ENCODE measurements at regions not wholly inside any gene's neighbourhood (a gene's known extent, or its start where the extent isn't known, plus 50 kb on each side); places are given as distances from the start of the nearest gene placed in this dataset.

DNA sequence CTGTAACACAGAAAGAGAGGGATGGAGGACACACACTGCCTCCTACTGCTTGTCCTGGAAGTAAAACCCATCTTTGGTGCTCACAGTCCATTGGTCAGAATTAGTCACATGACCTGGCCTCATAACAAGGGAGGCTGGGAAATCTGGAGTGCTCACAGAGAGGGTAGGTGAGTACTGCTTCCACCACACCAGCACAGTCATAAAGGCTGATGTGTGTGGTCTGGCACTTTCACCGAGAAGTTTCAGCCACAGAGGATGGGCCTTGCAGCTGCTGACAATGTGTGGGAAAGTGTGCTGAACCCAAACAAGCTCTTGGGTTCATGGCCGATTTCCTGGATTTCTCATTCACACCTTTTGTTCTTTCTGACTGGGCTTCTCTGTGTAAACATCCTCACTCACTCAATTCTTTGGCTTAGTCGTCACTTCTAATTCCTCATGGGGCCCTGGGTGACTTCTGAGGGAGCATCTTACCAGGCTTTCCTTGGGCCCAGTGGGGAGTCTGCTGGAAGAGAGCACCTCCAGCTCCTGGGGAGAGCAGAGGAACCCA is 100.7 kb downstream of the ASB7 start:
- DNase-seq (ENCODE audit: low spot score): no peak

DNA sequence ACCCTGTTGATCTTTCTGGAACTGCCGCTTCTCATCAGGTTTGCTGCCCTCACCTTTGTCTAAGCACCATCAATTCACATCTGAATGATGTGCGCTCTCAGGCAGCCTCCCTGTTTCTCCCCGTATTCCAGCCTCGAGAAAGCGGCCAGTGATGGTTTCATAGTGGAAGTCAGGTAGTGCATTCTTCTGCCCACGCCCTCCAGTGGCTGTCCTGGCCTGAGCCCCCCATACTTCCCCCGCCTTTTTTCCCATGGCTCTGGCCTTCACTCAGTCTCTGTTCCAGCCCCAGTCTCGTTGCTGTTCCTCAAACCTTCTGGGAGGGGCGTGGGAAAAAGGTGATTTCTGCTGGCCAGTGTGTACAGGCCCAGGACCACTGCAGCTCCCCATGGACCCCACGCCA is 101.3 kb downstream of the ASB7 start:
- no peak for DNase-seq (ENCODE audit: low spot score)

DNA sequence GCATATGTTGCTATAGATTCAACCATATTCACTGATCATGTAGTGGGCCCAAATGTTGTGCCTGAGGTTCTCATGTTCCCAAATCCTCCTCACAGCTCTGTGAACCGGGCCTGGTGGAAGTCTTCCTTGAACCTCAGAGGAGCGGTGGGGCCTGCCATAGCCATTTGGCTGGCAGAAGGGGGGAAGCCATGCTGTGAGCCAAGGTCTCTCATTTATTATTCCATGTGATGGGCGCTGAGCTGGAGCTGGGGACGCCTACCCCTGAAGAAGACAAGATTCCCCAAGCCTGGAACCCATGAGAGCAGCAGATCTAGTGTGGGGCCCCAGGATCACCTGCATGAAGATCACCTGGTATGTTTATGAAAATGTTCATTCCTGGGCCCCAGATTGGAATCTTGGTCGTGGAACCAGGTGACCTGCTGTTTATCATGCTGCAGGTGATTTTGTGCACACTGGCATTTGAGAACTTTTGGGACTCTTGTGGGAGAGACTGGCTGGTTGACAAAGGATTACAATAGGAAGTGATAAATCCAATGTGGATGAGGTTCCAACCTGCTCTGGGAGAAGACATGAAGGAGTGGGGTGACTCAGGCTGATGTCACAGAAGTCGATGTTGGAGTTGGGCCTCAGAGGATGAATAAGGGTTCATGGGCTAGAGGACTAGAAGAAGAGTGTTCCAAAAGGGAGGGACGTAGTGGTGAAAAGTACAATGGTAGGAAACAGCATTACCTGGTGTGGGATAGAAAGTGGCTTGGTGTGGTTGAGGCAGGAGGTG is 102.1 kb downstream of the ASB7 start:
- no peak for DNase-seq (ENCODE audit: low spot score)

DNA sequence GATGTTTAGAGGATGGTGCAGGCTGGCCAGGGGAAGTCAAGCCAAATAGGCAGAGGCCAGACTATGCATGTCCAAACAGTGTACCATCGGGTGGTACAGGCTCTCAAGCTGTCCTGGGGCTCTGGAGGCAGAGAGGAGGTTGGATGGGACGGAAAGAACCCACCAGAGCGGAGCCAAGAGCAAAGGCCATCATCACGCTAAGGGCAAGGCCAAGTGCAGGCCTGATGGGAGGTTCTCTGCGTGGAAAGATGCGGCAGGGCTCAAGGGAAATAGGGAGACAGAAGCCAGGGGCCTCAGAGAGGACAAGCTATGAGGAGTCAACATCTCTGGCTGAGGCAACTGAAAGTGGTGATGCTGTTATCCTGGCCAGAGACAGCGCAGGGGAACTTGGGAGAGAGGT is 102.7 kb downstream of the ASB7 start:
- no peak for DNase-seq (ENCODE audit: low spot score)

DNA sequence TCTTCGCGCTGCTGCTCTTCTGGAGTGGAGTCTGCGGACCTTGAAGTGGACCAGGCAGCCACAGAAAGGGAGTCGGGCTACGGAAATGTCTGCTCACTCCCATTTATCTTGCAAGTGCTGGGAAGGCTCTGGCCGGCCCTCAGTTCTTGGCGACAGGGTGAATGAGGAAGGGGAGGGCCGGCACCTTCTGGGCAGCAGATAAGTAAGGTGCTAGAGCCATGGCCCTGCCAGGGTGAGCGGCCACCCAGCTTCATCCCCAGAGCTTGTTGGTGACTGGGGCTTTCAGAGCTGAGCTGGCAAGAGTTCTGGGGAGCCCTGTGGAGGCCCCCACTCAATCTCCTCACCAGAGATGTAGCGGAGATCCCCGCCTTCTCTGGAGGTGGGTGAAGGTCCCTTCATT is 103.5 kb downstream of the ASB7 start:
- DNase-seq (ENCODE audit: low spot score): no peak

DNA sequence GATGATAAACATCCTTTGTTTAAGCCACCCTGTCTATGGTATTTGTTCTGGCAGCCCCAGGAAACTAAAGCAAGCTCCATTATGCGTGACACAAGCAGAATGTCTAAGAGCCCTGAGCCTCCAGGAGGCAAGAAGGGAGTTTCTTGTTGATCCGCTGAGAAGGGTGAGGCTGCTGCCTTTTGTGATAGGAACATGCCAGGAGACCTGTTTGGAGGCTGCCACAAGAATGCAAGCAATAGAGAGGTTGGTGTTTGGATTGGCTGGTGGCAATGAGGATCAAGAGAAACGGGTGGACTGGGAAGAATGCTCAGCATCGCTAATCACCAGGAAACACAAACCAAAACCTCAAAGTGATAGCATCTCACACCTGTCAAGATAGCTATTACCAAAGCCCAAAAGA is 104.8 kb downstream of the ASB7 start:
- no peak for DNase-seq (ENCODE audit: low spot score)

DNA sequence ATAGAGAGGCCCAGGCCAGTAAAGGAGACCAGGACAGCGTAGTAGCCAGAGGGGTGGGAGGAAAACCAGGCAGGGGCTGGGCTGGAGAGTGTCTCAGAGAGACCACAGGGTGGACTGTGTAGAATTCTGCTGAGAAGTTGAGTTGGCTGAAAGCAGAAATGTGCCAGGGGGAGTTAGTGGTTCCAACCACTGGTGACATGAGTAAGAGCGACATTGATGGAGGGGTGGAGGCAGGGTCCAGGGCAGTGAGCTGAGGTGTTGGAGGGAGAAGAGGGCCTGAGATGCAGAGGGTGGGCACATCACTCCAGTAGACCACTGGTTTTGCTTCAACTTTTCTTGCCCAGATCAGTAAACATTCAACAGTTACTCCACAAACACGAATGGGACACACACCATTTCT is 106.5 kb downstream of the ASB7 start:
- DNase-seq (ENCODE audit: low spot score): no peak

DNA sequence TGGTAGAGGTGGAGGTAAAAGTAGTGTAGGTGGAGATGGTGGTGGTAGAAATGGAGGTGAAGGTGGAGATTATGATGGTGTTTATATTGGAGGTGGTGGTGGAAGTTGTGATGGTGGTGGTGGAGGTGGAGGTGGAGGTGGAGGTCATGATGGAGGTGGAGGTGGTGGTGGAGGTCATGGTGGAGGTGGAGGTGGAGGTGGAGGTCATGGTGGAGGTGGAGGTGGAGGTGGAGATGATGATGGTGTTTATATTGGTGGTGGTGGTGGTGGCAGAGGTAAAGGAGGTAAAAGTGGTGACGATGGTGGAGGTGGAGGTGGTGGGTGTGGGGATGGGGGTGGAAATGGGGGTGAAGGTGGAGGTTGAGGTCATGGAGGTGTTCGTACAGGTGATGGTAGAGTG is 107.8 kb downstream of the ASB7 start:
- no peak for DNase-seq (ENCODE audit: low spot score)

DNA sequence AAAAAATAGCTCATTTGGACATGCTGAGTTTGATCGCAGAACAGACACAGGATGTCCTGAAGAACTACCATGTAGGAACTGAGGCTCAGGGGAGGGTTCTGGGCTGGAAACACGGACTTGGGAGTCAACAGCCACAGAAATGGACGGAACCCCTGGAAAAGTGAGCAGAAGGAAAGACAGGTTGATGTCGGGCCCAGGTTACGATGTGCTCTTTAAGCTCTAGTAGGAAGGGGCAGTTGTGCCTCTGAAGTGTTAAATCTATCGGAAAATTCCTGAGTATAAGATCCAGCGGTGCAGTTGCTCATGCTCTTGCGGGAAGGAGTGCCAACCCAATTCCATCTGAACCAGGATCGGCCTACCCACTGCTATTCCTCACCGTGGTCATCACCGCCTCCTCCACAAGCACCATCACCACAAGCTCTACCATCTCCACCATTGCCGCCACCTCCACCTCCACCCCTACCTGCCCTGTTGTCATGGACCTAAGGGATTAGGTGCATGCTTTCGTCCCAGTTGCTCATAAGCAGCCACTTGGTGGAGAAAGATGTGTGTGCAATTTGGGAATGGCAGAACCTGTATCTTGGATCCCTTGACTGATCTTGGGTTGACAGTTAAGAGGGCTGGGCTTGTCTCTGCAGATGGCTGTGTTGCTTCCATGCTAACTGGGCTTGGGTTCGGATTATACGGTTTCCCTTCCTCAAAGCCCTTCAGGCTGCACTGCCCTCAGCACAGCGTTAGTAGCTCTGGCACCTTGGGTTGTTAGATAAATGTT is 108.5 kb downstream of the ASB7 start:
- DNase-seq (ENCODE audit: low spot score): no peak

DNA sequence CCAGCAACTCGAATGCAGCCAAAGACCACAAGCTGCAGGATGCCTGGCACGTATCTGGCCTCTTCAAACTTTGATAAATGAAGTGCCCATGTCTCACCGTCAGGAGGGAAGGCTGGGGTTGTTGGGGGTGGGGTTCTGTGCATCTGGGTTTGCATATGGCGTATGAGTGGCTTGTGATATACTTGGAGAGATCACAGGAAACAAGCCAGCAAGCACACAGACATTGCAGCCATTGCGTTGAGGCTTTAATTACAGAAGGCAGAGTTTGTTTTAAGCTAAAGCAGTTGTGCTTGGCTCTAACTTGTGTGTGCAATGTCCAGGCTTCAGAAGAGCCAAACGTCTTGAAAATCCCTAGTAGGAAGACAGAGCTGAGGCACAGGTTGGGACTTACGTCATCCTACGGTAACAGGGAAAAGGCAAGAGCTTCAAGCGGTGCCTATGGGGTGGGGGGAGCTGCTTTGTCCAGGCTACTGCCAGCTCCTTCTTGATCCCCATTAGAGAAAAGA is 109.2 kb downstream of the ASB7 start:
- no peak for DNase-seq (ENCODE audit: low spot score)

DNA sequence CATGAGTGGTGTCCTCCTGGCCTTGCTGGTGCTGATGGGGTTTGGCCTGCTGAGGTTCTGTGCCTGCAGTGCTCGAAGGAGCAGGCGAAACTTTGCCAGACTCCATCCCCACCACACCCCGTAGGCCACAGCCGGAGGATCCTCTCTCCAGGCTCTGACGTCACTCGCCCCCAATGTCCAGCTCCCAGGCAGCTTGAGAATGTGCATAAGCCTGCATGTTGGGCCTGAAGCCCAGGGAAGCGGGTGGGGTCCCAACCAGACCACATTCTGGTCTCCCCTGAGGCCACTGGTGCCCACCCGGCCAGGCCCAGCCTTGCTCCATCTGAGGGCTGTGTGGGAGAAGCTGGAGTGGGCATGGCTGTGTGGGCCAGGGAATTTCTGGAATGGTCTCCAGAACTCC is 109.8 kb downstream of the ASB7 start:
- DNase-seq (ENCODE audit: low spot score): no peak

DNA sequence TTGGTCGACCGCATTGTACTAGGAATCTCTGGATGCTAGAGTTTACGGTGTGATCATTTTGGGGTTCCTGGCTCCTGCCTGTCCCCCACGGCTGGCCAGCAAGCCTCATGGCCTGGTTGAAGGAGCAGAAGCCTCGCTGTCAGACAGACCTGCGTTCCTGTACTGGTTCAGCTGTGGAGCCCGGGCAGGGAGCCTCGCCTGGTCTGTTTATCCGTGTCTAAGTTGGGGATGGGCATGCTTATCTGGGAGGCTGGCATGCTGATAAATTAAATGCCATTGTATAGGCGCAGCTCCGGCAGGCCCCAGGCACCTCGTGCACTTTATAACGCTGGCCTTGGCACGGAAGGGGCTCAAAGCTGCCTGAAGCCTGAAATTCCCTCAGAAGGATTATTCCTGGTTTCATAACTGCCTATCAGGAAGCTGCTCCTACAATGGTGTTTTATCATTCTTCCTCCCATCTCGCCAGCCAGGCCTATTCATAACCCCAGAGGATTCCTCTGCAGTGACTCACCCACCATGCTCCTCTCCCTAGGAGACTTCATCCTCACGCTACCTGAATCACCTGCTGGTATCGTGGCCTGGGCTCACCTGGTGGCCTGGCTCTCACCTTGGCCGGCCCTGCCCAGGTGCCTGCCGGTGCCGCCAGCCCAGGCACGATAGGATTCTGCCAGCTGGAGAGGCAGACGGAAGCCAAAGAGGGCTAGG is 110.9 kb downstream of the ASB7 start:
- DNase-seq (ENCODE audit: low spot score): no peak

DNA sequence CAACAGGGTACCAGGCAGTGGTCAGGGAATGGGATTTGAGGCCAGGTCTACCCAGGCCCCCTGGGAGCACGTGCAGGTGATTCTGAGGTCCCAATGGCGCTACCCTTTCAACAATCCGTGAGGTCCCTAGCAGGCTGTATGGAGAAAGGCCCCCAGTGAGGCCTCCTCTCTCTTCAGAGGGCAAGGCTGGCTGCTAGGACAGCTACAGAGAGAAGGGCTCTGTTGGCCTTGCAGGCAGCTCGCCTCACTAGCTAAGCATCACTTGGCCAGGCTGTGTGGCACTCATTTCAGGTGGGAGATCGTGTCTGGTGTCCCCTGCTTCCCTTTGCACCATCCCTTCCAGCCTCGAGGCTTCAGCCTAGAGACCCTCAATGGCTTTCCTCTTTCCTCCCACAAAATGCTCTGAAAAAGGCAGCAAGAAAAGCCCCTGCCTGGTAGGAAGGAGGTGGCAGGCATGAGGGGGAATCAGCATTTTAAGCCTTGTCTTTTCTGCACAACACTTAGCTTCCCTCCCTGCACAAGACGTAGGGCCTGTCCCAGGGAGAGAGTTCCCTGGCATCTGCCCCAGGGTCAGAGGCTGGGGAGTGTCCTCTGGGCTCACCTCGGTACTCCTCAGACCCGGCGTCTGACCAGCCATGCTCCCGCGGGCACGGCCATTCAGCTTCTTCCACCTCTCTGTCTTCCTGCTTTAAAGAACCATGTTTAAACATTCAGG is 111.8 kb downstream of the ASB7 start:
- no peak for DNase-seq (ENCODE audit: low spot score)

DNA sequence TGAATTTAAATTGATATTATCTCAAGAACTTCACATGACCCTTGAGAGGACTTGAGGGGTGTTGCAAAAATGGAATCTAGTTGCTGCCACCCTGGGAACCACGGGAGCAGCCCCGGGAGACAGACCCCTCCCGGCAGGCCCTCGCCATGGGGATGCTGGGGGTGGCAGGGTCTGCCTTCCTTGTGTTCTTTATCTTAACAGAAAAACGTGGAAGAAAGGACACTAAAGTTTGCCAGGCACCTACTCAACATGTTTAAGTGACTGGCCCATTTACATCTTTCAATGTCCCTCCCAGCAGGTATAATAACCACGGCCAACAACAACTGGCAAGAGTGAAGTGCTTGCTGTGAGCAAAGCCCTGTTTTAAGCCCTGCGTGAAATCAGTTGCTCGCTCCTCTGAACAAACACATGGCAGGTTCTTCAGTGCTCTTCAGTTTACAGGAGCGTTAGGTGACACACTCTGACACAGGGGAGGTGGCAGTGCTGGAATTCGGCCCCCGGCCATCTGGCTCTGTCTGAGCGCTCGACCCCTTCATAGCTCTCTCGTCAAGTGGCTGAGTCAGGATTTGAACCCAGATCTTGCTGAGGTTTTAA is 112.5 kb downstream of the ASB7 start:
- no peak for DNase-seq (ENCODE audit: low spot score)

DNA sequence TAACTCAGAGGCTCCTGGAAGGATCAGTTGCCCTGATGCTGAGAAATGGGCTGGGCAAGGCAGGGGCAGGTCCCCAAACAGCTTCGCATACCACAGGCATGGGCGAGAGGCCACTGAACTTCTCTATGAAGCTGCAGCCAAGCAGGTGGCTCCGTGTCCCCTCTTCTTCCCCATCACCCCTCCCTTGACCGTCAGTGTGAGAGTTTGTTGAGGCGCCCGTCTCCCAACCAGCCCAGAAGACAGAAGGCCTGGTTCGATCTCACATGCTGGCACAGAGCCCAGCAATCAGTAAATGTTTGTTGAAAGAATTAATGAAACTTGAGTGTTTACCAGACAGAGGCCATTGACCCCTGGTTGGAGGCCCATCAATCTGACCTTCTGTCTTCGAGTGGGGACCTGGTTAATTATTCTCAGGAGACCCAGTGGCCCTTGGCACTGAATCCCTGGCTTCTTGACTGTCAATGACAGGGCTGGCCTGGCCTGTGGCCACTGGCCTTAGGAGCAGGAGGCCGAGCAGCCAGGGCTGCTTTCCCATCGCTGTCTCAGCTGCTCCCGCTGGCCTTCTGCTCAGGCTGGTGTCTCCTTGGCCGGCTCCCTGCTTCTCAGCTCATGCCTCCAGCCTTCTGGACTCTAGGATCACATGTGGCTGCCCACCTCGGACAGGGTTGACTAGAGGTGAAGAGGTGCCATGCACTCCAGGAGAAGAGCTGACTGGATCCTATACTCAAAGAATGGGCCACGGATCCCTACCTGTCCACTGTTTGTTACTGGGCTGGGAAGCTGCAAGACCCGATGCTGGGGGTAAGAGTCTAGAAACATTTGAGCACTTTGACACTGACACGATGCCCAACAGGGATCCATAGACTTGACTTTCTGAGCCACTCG is 113.4 kb downstream of the ASB7 start:
- peak; percentile 61 for DNase-seq (ENCODE audit: low spot score)

DNA sequence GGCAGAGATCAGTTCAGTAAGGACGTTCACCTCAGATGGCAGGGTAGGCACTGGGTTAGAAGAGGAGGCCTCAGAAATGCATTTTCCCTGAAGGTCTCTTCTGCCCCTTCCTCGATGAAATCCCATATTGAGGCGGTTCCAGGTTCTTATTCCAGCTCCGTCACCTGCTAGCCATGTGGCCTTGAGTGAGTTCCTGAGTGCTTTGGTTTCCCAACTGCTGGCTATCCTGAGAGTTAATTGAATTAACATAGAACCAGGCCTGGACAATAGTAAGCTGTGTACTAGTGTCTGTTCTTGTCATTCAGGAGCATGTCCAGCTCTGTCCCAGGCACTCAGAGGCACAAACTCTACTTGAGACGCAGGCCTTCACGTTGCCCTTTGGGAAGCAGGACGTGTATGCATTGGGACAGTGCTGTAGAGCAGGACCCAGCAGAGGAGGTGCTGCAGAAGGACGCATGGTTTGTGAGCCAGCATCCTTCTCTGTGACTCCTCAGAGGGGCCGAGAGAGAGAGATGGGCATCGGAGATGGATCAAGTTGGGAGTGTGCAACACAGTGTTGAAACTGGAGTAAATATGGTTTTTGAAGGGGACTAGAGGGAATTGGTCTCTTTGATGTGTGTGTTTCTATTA is 114.2 kb downstream of the ASB7 start:
- DNase-seq (ENCODE audit: low spot score): no peak

DNA sequence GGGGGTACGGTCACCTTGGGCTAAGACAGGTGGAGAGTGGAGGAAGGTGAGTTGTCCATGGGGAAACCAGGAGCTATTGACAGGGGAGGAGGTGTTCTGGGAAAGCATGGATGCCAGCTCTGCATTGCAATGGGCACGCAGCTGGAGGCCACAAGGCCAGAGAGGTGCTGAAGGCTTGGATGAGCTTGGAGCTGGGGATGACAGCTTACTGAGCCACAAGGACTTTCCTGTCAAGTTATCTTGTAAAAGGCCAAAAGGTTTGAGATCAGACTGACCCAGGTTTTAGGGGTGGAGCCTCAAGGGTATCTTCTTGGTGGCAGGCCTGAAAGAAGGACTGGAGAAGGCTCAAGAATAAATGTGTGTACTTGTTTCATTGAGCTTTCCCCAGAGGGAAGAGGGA is 115.2 kb downstream of the ASB7 start:
- no peak for DNase-seq (ENCODE audit: low spot score)

DNA sequence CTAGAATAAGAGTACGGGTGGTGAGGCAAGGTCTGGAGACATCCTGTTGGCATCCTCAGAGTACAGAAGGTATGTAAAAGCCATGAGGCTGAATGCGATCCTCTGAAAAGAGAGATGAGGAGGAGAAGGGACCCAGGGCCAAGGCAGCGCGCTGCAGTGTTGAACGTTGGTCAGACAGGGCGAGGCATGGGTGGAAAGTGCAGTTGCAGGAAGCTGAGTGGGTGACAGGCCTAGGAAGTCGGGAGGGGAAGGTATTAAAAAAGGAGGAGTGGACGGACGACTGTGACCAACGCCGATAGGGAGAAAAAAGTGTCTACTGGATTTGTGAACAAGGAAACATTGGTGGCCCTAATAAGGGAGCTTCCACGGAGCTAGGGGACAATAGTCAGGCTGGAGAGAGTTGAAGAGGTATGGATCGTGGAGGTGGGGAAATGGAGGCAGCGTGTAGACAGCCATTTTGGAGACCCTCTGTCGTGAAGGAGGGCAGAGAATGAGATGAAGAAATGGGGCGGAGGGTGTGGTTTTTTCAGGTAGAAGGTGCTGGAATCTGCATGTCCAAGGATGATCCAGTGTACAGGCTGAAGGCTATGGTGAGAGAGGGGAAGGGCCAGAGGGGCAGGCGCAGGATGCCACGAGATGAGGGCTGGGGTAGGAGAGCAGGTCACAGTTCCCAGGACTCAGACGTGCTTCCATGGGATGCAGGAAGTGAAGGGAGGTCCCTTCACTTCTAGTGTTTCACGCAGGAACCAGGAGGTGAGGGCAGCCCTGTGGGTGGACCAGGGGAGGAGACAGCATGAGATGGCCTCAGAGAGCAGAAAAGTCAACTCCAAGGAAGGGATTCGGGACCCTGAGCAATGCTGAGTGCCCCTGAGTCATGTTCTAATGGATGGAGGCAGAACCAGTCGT is 115.9 kb downstream of the ASB7 start:
- no peak for DNase-seq (ENCODE audit: low spot score)

DNA sequence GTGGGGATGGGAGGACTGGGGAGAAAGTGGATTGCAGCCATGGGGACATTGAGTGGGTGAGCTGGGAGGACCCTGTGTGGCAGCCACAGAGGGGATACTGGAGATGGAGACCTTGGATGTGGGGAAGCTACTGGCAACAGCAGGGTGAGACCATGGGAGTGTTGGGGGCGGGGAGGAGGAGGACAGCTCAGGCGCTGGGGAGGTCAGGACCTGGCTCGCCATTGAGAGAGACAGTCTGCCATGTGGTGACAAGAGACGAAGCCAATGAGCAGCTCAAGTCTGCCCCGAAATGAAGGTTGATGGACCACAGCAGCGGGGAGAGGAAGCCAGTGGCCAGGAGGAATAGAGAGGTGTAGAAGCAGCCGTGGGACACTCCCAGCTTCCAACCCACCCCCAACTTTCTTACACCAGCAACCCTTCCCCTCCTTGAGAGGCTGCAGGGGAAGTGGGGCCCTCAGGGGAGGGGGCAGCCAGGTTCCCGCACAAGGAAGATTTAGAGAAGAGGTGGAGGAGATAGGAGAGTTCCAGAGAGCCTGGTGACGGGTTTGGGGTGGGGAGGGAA is 118.1 kb downstream of the ASB7 start:
- no peak for DNase-seq (ENCODE audit: low spot score)

Measured in cerebellar cortex (tissue), 1 donor.